ENCODE measurements at regions not wholly inside any gene's neighbourhood (a gene's known extent, or its start where the extent isn't known, plus 50 kb on each side); places are given as distances from the start of the nearest gene placed in this dataset.

DNA sequence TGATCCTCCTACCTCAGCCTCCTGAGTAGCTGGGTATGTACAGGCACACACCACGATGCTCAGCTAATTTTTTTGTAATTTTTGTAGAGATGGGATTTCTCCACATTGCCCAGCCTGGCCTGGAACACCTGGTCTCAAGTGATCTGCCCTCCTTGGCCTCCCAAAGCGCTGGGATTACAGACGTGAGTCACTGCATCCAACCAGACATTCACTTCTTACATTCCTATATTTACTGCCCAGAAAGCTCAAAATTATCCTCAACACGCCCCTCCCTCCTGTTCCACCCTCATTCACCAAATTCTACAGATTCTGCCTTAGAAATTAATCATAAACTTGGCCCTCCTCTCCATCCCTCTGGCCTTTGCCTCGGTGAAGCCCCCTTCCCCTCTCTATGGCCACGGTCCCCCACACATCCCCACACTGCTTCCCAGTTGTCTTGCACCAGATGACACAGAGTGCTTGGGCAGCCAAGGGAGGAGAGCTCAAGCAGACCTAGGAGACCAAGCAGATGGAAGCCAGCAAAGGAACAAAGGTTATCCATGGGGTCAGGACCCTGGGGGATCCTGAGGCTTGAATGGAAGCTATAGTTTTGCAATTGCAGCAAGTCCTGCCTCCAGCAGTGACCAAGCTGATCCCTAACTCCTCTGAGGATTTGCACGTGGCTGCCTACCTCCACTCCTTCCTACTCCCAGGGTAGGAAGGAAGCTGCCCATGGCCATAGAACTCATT, 213.2 kb upstream of the FOXN3 start:
- Mint-ChIP-seq H3K27ac (peak overlapping the region; percentile 81), H3K4me1 (ENCODE audit: low read depth) (peaks cover 55% of the 10 kb centered on the region), H3K4me3 (ENCODE audit: low read depth) (no peak overlapping the region), H3K36me3 (ENCODE audit: low read depth) (peaks cover 43% of the 10 kb centered on the region), H3K27me3 (ENCODE audit: low read depth) (no peaks in the 10 kb centered on the region), H3K9me3 (peaks cover 25% of the 10 kb centered on the region)
- no peak for DNase-seq (ENCODE audit: low spot score)
- intact Hi-C loops (cut with micrococcal nuclease) = no loop called here

DNA sequence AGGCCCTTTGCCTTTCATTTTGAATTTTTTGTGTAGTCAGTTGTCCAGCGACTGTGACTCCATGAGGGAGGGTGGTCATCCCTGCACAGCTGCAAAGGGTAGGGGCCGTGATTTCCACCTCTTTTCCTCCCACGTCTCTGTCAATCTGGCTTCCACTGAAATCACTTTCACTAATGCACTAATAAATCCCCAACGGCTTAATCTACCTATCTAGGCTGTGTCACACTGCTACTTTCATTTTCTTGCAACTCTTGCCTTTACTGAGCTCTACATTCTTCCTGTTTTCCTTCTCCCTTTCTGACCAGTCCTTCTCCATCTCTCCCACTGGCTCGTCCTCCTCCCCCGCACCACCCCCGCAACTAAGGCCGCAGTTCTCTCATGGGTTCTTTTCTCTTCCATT, 212.3 kb upstream of the FOXN3 start:
- Mint-ChIP-seq H3K27ac (peak overlapping the region; percentile 66), H3K4me3 (ENCODE audit: low read depth) (no peak overlapping the region), H3K36me3 (ENCODE audit: low read depth) (peaks cover 43% of the 10 kb centered on the region), H3K9me3 (peaks cover 25% of the 10 kb centered on the region), H3K4me1 (ENCODE audit: low read depth) (peaks cover 58% of the 10 kb centered on the region), H3K27me3 (ENCODE audit: low read depth) (no peaks in the 10 kb centered on the region)
- no peak for DNase-seq (ENCODE audit: low spot score)
- intact Hi-C loops (cut with micrococcal nuclease) = loop anchor here (10.0 kb wide), 1 partner anchor 1625 kb away; the partner anchor contains the start of gene GPR65

DNA sequence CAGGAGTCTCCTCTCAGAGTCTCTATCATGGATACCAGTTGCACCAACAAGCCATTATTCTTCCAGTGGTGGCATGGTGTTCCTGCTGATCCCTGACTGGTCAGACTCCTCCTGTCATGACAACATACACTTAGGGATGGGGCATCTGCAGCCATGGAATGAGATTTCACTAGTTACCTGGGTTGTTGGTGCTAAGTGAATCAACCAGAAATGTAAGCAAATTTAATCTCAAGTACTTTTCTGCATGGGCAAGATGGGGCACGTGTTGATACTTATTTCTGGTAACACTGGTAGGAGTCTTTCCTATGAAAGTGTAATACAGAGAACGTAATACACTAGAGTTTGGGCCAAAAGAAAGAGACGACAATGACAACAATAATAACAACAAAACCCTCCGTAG, 211.5 kb upstream of the FOXN3 start:
- no peak for DNase-seq (ENCODE audit: low spot score)
- Mint-ChIP-seq H3K4me3 (ENCODE audit: low read depth) (no peak overlapping the region), H3K4me1 (ENCODE audit: low read depth) (peaks cover 58% of the 10 kb centered on the region), H3K27ac (peak overlapping the region; percentile 24), H3K36me3 (ENCODE audit: low read depth) (peaks cover 43% of the 10 kb centered on the region), H3K9me3 (peaks cover 25% of the 10 kb centered on the region), H3K27me3 (ENCODE audit: low read depth) (no peaks in the 10 kb centered on the region)
- intact Hi-C loops (cut with micrococcal nuclease) = loop anchor here (10.0 kb wide), 1 partner anchor 1624 kb away; the partner anchor contains the start of gene GPR65

DNA sequence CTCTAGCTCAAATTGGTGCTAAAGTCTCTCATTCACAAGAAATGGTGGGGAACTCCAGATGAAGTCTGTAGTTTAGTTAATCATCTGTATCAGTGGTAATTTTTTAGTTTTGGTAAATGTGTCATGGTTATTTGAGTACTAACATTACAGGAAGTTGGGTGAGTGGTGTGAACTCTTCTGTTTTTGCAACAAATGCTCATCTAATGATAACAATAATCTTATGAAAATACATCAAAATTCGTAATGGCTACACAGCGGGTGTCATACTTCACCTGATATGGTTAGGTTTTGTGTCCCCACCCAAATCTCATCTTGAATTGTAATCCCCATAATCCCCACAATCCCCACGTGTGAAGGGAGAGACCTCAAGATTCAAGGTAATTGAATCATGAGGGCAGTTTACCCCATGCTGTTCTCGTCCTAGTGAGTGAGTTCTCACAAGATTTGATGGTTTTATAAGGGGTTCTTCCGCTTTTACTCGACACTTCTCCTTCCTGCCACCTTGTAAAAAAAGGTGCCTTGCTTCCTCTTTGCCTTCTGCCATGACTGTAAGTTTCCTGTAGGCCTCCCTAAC, 209.3 kb upstream of the FOXN3 start:
- Mint-ChIP-seq H3K36me3 (ENCODE audit: low read depth) (peaks cover 35% of the 10 kb centered on the region), H3K27ac (peak overlapping the region; percentile 93), H3K4me1 (ENCODE audit: low read depth) (peaks cover 66% of the 10 kb centered on the region), H3K9me3 (peaks cover 25% of the 10 kb centered on the region), H3K27me3 (ENCODE audit: low read depth) (no peaks in the 10 kb centered on the region), H3K4me3 (ENCODE audit: low read depth) (no peak overlapping the region)
- intact Hi-C loops (cut with micrococcal nuclease) = loop anchor here (1.0 to 10.0 kb wide), 4 partner anchors 15 to 1622 kb away; partner anchors contain the start of gene GPR65
- DNase-seq (ENCODE audit: low spot score) = no peak

DNA sequence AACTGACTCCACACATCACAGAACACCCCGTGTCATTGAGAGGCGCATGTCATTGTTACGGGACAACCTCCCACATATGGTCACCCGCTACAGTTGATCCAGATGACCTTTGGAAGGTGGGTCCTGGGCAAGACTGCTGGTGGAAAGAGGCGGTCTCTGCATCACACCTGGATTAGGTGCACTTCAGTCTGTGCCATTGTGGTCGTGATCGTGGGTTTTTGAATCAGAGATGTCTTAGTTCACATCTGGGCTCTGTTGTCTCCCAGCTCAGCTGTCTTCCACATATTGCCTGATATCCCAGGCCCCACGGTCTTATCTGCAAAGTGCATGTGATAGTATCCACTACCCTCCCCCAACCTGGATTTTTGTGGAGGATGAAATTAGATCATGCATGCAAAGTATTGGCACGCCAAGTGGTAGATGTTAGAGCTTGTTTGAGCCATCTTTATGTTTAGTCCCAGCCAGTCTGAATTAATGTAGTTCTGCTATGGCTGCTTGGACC, 208.7 kb upstream of the FOXN3 start:
- Mint-ChIP-seq H3K36me3 (ENCODE audit: low read depth) (peaks cover 34% of the 10 kb centered on the region), H3K9me3 (peaks cover 22% of the 10 kb centered on the region), H3K4me3 (ENCODE audit: low read depth) (no peak overlapping the region), H3K27ac (peak overlapping the region; percentile 93), H3K27me3 (ENCODE audit: low read depth) (no peaks in the 10 kb centered on the region), H3K4me1 (ENCODE audit: low read depth) (peaks cover 65% of the 10 kb centered on the region)
- intact Hi-C loops (cut with micrococcal nuclease) = loop anchor here (1.0 to 10.0 kb wide), 4 partner anchors 16 to 1621 kb away; partner anchors contain the start of gene GPR65
- DNase-seq (ENCODE audit: low spot score) = no peak

DNA sequence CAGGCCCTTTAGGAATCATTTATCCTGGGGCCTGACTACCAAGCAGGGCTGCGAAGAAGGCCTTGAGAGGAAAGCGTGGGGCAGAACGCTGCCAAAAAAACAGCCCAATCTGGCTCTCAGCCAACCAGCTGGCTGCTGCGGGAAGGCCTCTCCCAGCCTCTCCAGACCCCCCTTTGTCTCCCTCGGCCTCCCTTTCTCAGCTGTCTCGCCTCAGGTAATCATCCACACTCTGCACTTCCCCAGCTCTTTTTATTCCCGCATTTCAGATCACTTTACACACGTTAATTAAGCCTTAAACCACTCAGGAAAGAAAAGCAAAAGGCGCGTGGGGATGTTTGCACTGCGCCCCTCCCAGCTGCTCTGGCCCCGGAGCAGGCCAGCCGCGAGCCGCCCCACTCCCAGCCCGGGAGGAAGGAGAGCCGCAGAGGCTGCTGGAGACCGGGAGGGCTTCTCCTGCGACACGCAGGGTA, 208.2 kb upstream of the FOXN3 start:
- Mint-ChIP-seq H3K4me3 (ENCODE audit: low read depth) (no peak overlapping the region), H3K27me3 (ENCODE audit: low read depth) (no peaks in the 10 kb centered on the region), H3K27ac (peak overlapping the region; percentile 93), H3K9me3 (peaks cover 20% of the 10 kb centered on the region), H3K36me3 (ENCODE audit: low read depth) (peaks cover 32% of the 10 kb centered on the region), H3K4me1 (ENCODE audit: low read depth) (peaks cover 65% of the 10 kb centered on the region)
- no peak for DNase-seq (ENCODE audit: low spot score)
- intact Hi-C loops (cut with micrococcal nuclease) = loop anchor here (10.0 kb wide), 1 partner anchor 1620 kb away; the partner anchor contains the start of gene GPR65

DNA sequence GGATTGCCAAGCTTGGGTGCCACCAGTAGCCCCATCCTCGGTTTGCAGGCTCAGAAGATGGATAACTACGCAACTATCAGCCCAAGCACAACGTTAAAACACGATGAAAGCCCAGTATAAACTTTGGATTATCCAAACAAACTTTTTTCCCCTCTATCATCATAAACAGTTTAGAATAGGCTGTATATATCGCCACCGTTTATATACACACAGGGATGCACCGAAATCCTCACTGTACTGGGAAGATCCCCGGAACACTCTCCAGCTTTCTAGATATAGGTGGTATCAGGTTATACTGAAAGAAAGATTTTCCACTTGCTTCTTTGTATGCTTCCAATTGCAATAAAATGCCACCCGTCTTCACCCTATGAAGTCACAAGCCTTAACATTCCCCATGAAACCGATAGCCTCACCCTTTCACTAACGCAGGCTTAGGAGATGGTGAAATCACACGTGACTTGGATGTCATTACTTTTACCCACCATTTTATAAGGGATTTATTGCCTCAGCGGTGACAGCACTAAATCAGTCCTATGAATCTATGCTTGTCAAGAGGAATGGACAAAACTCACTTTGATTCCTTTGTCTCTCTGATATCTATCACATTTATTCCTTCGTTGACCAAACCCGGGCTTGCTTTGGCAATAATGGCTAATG, 207.6 kb upstream of the FOXN3 start:
- H3K27ac Mint-ChIP-seq = peak overlapping the region; percentile 58
- no peak for DNase-seq (ENCODE audit: low spot score)

DNA sequence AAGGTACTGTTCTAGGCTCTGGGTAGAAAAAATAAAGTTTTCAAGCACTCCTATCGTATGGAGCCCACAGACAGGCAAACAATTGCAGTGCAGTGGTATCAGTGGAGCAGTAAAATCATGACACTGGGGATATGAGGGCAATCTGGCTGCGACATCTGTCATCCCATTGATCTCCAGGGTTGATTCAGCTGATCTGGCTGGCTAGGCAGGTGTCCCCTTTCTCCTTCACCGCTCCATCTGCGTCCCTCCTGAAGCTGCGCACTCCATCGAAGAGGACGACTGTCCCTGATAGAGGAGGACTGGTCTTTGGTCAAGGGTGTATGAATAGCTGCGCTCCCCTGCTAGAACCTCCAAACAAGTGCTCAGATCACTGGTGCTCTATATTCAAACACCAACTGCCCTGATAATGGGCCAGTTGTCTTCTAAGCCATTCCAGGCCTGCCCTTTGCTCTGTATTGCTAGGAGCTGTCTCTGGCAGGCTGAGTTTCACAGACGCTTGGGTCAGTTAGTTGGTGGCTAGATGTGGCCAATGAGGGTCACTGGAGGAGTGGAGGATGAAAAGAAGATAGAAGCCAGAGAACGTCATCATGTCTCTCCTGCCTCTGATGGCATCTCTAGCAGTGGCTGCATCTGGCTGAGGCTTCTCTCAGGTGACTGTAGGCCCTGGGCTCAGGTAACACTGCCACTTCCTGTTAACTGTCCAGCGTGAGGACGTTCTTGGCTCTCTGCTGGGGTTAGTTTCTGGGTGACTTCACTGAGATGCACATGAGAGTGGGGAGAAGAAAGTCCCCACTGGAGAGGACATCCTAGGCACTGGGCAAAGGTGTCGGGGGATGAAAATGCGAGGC, 205.0 kb upstream of the FOXN3 start:
- Mint-ChIP-seq H3K36me3 (ENCODE audit: low read depth) (peaks cover 18% of the 10 kb centered on the region), H3K4me3 (ENCODE audit: low read depth) (no peak overlapping the region), H3K27ac (peak overlapping the region; percentile 97), H3K9me3 (peaks cover 11% of the 10 kb centered on the region), H3K27me3 (ENCODE audit: low read depth) (no peaks in the 10 kb centered on the region), H3K4me1 (ENCODE audit: low read depth) (peaks cover 51% of the 10 kb centered on the region)
- DNase-seq (ENCODE audit: low spot score) = no peak
- intact Hi-C loops (cut with micrococcal nuclease) = loop anchor here (1.0 to 10.0 kb wide), 5 partner anchors 17 to 1617 kb away; partner anchors contain the start of gene GPR65

More for the DNA sequence above, 207.6 kb upstream of the FOXN3 start:
- Mint-ChIP-seq H3K4me1 (ENCODE audit: low read depth) (peaks cover 64% of the 10 kb centered on the region), H3K4me3 (ENCODE audit: low read depth) (no peak overlapping the region), H3K36me3 (ENCODE audit: low read depth) (peaks cover 28% of the 10 kb centered on the region), H3K9me3 (peaks cover 20% of the 10 kb centered on the region), H3K27me3 (ENCODE audit: low read depth) (no peaks in the 10 kb centered on the region)
- intact Hi-C loops (cut with micrococcal nuclease) = loop anchor here (10.0 kb wide), 1 partner anchor 1620 kb away; the partner anchor contains the start of gene GPR65

DNA sequence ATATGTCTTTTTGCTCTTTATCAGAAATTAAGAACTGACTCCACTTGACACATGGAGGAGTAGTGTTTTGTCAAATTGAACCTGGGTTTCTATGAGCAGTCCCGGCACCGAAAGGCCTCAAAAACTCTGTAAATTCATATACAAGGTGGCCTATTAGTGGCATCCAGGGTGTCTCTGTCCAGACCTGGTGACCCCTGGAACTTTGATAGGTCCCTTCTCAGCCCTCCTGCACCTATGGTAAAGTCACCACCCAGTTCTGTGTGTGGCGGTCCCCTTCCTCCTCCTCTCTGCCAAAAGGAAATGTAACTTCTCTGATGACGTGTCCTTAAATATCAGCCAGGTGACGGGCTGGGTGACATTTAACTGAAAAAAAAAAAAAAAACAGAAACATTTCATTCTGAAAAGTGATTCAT, 204.0 kb upstream of the FOXN3 start:
- Mint-ChIP-seq H3K9me3 (peaks cover 1% of the 10 kb centered on the region), H3K4me1 (ENCODE audit: low read depth) (peaks cover 50% of the 10 kb centered on the region), H3K36me3 (ENCODE audit: low read depth) (peaks cover 15% of the 10 kb centered on the region), H3K27me3 (ENCODE audit: low read depth) (no peaks in the 10 kb centered on the region), H3K4me3 (ENCODE audit: low read depth) (peak overlapping the region; percentile 94), H3K27ac (peak overlapping the region; percentile 97)
- intact Hi-C loops (cut with micrococcal nuclease) = loop anchor here (1.0 to 10.0 kb wide), 5 partner anchors 18 to 1616 kb away; partner anchors contain the start of gene GPR65
- DNase-seq (ENCODE audit: low spot score) = peak; percentile 61

DNA sequence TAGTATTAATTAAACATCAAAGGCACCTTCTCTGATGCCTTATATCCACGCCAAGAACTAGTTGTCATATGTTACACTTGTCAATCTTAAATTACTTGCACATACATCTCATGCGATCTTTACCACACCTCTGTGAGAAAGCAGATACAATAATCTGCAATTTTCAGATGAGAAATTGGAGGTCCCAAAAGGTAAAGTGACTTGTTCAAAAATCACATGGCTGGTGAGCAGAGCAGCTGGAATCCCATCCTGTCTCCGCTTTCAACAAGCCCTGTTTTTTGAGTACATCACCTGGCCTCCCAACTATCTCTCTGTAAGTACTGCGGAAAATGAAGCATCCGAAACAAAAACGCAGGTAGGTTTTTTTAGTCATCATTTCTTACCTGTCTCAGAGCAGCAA, 203.4 kb upstream of the FOXN3 start:
- no peak for DNase-seq (ENCODE audit: low spot score)
- Mint-ChIP-seq H3K4me1 (ENCODE audit: low read depth) (peaks cover 53% of the 10 kb centered on the region), H3K36me3 (ENCODE audit: low read depth) (peaks cover 15% of the 10 kb centered on the region), H3K4me3 (ENCODE audit: low read depth) (peak overlapping the region; percentile 94), H3K27me3 (ENCODE audit: low read depth) (no peaks in the 10 kb centered on the region), H3K27ac (peak overlapping the region; percentile 97), H3K9me3 (no peaks in the 10 kb centered on the region)
- intact Hi-C loops (cut with micrococcal nuclease) = loop anchor here (1.0 to 10.0 kb wide), 4 partner anchors 100 to 1616 kb away; partner anchors contain the start of gene GPR65

DNA sequence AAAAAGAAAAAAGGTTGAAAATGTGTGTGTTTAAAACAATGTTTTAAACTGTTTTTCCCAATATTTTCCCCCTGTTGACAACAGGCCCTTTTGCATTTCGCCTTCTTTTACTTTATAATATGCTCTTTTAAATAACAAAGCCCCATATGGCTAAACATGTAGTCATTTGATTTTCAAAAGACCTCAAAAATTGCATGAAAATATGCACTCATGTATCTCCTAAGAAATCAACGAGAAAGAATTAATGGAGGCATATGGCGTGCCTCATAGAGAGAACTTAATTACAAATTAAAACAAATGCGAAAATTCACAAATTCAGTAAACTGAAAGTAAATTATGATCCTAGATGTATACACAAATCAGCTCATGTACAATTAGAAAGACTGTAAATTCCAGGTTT, 202.6 kb upstream of the FOXN3 start:
- DNase-seq (ENCODE audit: low spot score) = no peak
- H3K9me3 Mint-ChIP-seq = no peaks in the 10 kb centered on the region
- peak overlapping the region; percentile 94 for H3K4me3 Mint-ChIP-seq (ENCODE audit: low read depth)
- H3K4me1 Mint-ChIP-seq (ENCODE audit: low read depth) = peaks cover 57% of the 10 kb centered on the region
- intact Hi-C loops (cut with micrococcal nuclease) = loop anchor here (2.0 to 10.0 kb wide), 6 partner anchors 83 to 445 kb away; partner anchors contain the start of gene TDP1
- no peaks in the 10 kb centered on the region for H3K27me3 Mint-ChIP-seq (ENCODE audit: low read depth)
- peak overlapping the region; percentile 97 for H3K27ac Mint-ChIP-seq
- H3K36me3 Mint-ChIP-seq (ENCODE audit: low read depth) = peaks cover 15% of the 10 kb centered on the region
